ENCODE measurements at regions not wholly inside any gene's neighbourhood (a gene's known extent, or its start where the extent isn't known, plus 50 kb on each side); places are given as distances from the start of the nearest gene placed in this dataset.

DNA sequence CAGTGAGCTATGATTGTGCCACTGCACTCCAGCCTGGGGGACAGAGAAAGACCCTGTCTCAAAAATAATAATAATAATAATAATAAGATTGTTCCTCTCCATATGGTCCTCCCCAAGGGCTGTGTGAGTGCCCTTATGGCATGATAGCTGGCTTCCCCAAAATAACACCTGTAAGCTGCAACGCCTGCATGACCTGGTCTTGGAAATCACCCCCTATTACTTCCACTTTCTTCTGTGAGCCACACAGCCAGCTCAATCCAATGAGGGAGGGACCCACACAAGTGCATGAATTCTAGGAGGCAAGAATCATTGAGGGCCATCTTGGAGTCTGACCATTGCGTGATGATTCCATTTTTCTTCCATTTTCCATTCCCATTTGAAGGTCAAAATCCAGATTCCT, 82.7 kb upstream of the CALN1 start:
- Histone ChIP-seq H3K9me2 (replicated peaks; ENCODE audit: insufficient read depth, low read length) (no peaks in the 10 kb centered on the region), H3K9me3 (replicated peaks; ENCODE audit: insufficient read depth, low read length) (no peaks in the 10 kb centered on the region), H3K27me3 (replicated peaks; ENCODE audit: insufficient read depth, low read length) (no peaks in the 10 kb centered on the region; the same call in 1 of the 2 replicates), H4K20me1 (ENCODE audit: insufficient read depth, low read length) (no peaks in the 10 kb centered on the region), H3K36me3 (replicated peaks; ENCODE audit: insufficient read depth, low read length) (no peaks in the 10 kb centered on the region), H3K79me2 (ENCODE audit: low read length) (no peaks in the 10 kb centered on the region), H3K4me2 (ENCODE audit: low read depth, low read length) (no peak overlapping the region), H3K4me1 (ENCODE audit: low read length) (no peaks in the 10 kb centered on the region), H2AFZ (ENCODE audit: low read length) (no peak overlapping the region), H3K4me3 (ENCODE audit: low read length) (no peak overlapping the region), H3K9ac (ENCODE audit: low read length) (no peak overlapping the region), H3F3A (ENCODE audit: insufficient read depth, low read length) (no peaks in the 10 kb centered on the region), H3K27ac (ENCODE audit: low read length) (no peak overlapping the region)
- DNase-seq = no peak
- TF ChIP-seq EZH2 (optimal IDR thresholded peaks at IDR 0.05; ENCODE audit: low read depth, low read length) = no peak
- no peak for TF ChIP-seq EZH2phosphoT487 (IDR thresholded peaks at IDR 0.05; ENCODE audit: low read length)
- TF ChIP-seq, protein P1, sequence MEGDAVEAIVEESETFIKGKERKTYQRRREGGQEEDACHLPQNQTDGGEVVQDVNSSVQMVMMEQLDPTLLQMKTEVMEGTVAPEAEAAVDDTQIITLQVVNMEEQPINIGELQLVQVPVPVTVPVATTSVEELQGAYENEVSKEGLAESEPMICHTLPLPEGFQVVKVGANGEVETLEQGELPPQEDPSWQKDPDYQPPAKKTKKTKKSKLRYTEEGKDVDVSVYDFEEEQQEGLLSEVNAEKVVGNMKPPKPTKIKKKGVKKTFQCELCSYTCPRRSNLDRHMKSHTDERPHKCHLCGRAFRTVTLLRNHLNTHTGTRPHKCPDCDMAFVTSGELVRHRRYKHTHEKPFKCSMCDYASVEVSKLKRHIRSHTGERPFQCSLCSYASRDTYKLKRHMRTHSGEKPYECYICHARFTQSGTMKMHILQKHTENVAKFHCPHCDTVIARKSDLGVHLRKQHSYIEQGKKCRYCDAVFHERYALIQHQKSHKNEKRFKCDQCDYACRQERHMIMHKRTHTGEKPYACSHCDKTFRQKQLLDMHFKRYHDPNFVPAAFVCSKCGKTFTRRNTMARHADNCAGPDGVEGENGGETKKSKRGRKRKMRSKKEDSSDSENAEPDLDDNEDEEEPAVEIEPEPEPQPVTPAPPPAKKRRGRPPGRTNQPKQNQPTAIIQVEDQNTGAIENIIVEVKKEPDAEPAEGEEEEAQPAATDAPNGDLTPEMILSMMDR (IDR thresholded peaks at IDR 0.05; ENCODE audit: low read length) = no peak

DNA sequence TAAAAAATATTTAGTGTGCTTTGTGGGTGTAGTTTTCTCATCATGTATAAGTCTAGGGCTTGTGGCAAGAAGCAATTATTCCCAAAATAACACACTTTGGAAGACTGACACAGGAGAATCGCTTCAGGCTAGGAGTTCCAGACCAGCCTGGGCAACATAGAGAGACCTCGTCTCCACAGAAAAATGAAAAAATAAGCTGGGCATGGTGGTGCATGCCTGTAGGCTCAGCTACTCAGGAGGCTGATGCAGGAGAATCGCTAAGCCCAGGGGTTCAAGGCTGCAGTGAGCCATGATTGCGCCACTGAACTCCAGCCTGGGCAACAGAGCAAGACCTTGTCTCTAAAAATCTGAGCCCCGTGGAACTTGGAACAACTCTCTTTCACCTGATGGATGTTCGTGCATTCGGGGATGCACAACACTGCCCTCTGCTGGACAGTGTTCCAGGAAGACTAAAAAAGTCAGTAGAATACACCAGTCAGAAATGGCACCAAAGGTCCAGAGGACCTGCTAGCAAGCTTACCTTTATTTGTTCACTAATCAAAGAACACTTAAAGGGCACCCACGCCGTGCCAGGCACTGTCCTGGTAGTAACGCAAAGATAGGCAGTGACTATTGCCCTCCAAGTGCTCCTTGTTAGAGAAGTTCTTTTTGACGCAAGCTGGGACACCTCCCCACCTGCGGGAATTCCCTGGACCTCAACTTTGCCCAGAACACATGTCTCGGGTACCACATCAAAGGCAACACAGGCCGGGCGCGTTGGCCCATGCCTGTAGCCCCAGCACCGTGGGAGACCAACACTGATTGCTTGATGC, 81.9 kb upstream of the CALN1 start:
- H3K27ac ChIP-seq (ENCODE audit: low read length) = no peak overlapping the region
- no peaks in the 10 kb centered on the region; the same call in 1 of the 2 replicates for H3K27me3 ChIP-seq (replicated peaks; ENCODE audit: insufficient read depth, low read length)
- H3K9me3 ChIP-seq (replicated peaks; ENCODE audit: insufficient read depth, low read length) = no peaks in the 10 kb centered on the region
- no peak overlapping the region for H3K4me3 ChIP-seq (ENCODE audit: low read length)
- H3K36me3 ChIP-seq (replicated peaks; ENCODE audit: insufficient read depth, low read length) = no peaks in the 10 kb centered on the region
- TF ChIP-seq EZH2 (optimal IDR thresholded peaks at IDR 0.05; ENCODE audit: low read depth, low read length) (no peak), EZH2phosphoT487 (IDR thresholded peaks at IDR 0.05; ENCODE audit: low read length) (no peak)
- TF ChIP-seq, protein P1 (IDR thresholded peaks at IDR 0.05; ENCODE audit: low read length) = peak; percentile 77
- DNase-seq = peak; percentile 66
- H3K9me2 ChIP-seq (replicated peaks; ENCODE audit: insufficient read depth, low read length) = no peaks in the 10 kb centered on the region
- no peaks in the 10 kb centered on the region for H3K79me2 ChIP-seq (ENCODE audit: low read length)
- H3K4me1 ChIP-seq (ENCODE audit: low read length) = no peaks in the 10 kb centered on the region
- no peaks in the 10 kb centered on the region for H4K20me1 ChIP-seq (ENCODE audit: insufficient read depth, low read length)
- no peak overlapping the region for H3K9ac ChIP-seq (ENCODE audit: low read length)
- no peaks in the 10 kb centered on the region for H3F3A ChIP-seq (ENCODE audit: insufficient read depth, low read length)
- H2AFZ ChIP-seq (ENCODE audit: low read length) = 0 out of 2 replicates have a peak overlapping the region, but pooled peaks have one; percentile 15
- 0 out of 2 replicates have a peak overlapping the region, but pooled peaks have one; percentile 5 for H3K4me2 ChIP-seq (ENCODE audit: low read depth, low read length)

DNA sequence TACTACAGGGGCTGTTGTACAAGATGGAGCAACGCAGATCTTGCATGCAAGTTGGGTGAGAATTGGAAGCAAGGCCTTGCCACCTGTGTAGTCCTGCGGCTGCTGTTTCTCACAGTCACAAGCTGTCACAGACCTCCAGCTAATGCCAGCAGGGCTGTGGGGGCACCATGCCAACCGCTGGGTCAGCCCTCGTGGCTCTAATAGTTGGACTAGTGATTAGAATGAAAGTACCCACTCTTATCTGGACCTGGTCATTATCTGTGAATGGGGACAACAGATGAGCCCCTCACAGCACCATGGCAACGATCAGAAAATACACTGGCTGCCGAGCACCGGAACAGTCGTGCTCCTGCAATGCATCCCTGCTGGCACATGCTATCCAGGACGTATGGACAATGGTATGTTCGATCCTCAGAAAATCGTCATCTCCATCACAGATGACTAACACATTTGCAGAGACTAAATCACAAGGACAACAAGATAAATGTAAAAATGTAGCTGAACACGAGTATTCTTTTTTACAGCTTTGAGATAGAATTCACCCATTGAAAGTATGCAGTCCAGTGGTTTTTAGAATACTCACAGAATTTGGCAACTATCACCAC, 80.4 kb upstream of the CALN1 start:
- Histone ChIP-seq H2AFZ (ENCODE audit: low read length) (no peak overlapping the region), H3K4me1 (ENCODE audit: low read length) (no peaks in the 10 kb centered on the region), H3K4me2 (ENCODE audit: low read depth, low read length) (no peak overlapping the region), H3K36me3 (replicated peaks; ENCODE audit: insufficient read depth, low read length) (no peaks in the 10 kb centered on the region), H3F3A (ENCODE audit: insufficient read depth, low read length) (no peaks in the 10 kb centered on the region), H3K4me3 (ENCODE audit: low read length) (no peak overlapping the region), H3K79me2 (ENCODE audit: low read length) (no peaks in the 10 kb centered on the region), H3K9ac (ENCODE audit: low read length) (no peak overlapping the region), H3K9me3 (replicated peaks; ENCODE audit: insufficient read depth, low read length) (no peaks in the 10 kb centered on the region), H3K27me3 (replicated peaks; ENCODE audit: insufficient read depth, low read length) (no peaks in the 10 kb centered on the region), H3K27ac (ENCODE audit: low read length) (no peak overlapping the region), H3K9me2 (replicated peaks; ENCODE audit: insufficient read depth, low read length) (no peaks in the 10 kb centered on the region), H4K20me1 (ENCODE audit: insufficient read depth, low read length) (no peaks in the 10 kb centered on the region)
- TF ChIP-seq EZH2phosphoT487 (IDR thresholded peaks at IDR 0.05; ENCODE audit: low read length) (no peak), EZH2 (optimal IDR thresholded peaks at IDR 0.05; ENCODE audit: low read depth, low read length) (no peak)
- TF ChIP-seq, protein P1 (IDR thresholded peaks at IDR 0.05; ENCODE audit: low read length) = no peak
- DNase-seq = no peak
